ENCODE measurements at regions not wholly inside any gene's neighbourhood (a gene's known extent, or its start where the extent isn't known, plus 50 kb on each side); places are given as distances from the start of the nearest gene placed in this dataset.
A peak's percentile ranks its signal among the peaks of the same experiment; 100 is the strongest.

DNA sequence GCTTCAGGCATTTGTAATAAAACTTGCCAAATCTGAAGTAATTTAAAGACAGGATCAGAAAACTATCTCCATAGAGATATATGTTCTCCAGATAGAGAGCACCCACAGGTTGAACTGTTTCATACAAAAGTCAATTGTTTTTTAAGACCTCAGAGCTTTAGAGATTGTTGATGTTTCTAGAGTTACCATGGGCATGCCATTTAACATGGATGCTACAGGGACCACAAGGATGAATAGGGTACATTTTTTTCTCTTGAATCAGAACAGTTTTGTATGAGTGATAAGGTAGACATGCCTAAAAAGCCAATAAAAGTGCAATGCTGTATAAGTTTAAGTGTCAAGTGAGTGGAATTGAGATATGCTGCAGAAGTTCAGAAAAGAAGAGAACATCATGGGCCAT is 511.0 kb upstream of the CAMK1G start:
- Mint-ChIP-seq H3K4me1 (ENCODE audit: low read depth, unreplicated experiment) (peaks cover 8% of the 10 kb centered on the region), H3K36me3 (ENCODE audit: low read depth, unreplicated experiment) (no peaks in the 10 kb centered on the region), H3K27ac (ENCODE audit: unreplicated experiment) (no peak overlapping the region), H3K9me3 (ENCODE audit: unreplicated experiment) (peaks cover 2% of the 10 kb centered on the region), H3K4me3 (ENCODE audit: unreplicated experiment) (no peak overlapping the region), H3K27me3 (ENCODE audit: low read depth, unreplicated experiment) (no peaks in the 10 kb centered on the region)
- TF ChIP-seq, protein P1, sequence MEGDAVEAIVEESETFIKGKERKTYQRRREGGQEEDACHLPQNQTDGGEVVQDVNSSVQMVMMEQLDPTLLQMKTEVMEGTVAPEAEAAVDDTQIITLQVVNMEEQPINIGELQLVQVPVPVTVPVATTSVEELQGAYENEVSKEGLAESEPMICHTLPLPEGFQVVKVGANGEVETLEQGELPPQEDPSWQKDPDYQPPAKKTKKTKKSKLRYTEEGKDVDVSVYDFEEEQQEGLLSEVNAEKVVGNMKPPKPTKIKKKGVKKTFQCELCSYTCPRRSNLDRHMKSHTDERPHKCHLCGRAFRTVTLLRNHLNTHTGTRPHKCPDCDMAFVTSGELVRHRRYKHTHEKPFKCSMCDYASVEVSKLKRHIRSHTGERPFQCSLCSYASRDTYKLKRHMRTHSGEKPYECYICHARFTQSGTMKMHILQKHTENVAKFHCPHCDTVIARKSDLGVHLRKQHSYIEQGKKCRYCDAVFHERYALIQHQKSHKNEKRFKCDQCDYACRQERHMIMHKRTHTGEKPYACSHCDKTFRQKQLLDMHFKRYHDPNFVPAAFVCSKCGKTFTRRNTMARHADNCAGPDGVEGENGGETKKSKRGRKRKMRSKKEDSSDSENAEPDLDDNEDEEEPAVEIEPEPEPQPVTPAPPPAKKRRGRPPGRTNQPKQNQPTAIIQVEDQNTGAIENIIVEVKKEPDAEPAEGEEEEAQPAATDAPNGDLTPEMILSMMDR (IDR thresholded peaks at IDR 0.05; ENCODE audit: insufficient read depth, low read depth, low read length): no peak
- TF ChIP-seq EZH2 (IDR thresholded peaks at IDR 0.05; ENCODE audit: insufficient read depth, low read length): no peak
- Histone ChIP-seq H4K20me1 (ENCODE audit: insufficient read depth, low read length) (no peaks in the 10 kb centered on the region), H2AFZ (ENCODE audit: low read depth, low read length) (no peak overlapping the region), H3K4me1 (ENCODE audit: insufficient read depth, low read length) (no peaks in the 10 kb centered on the region), H3K36me3 (ENCODE audit: insufficient read depth, low read length) (no peaks in the 10 kb centered on the region), H3K9ac (ENCODE audit: low read length) (no peak overlapping the region), H3K27ac (ENCODE audit: low read depth, low read length) (no peak overlapping the region), H3K4me3 (ENCODE audit: insufficient read depth, low read depth, low read length) (no peak overlapping the region), H3K79me2 (ENCODE audit: insufficient read depth, low read length) (no peaks in the 10 kb centered on the region), H3K9me3 (ENCODE audit: insufficient read depth, low read depth, low read length) (no peaks in the 10 kb centered on the region), H3K27me3 (ENCODE audit: insufficient read depth, low read length) (no peaks in the 10 kb centered on the region), H3K4me2 (ENCODE audit: low read length) (no peak overlapping the region)
- DNase-seq (ENCODE audit: low read depth) (peak; percentile 16), FAIRE-seq (no peak)

DNA sequence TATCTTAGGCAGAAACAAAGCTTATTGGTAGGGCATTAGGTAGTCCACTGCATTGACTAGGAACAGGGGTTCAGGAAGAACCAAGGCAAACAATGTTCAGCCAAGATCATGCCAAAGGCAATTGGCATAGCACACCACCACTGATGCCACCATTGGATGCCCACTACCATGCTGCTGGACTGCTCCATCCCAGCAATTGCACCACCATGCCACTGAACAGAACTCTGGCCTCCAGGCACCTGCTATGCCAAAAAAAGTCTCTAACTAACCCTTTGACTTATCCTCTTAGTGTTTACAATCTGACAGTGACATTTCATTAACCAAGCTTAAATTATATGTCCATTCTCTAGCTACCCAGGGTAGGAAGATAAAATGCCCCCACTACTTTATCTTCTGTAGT is 509.6 kb upstream of the CAMK1G start:
- Histone ChIP-seq H3K4me3 (ENCODE audit: insufficient read depth, low read depth, low read length) (no peak overlapping the region), H3K4me1 (ENCODE audit: insufficient read depth, low read length) (no peaks in the 10 kb centered on the region), H3K36me3 (ENCODE audit: insufficient read depth, low read length) (no peaks in the 10 kb centered on the region), H2AFZ (ENCODE audit: low read depth, low read length) (no peak overlapping the region), H4K20me1 (ENCODE audit: insufficient read depth, low read length) (no peaks in the 10 kb centered on the region), H3K9me3 (ENCODE audit: insufficient read depth, low read depth, low read length) (no peaks in the 10 kb centered on the region), H3K27ac (ENCODE audit: low read depth, low read length) (no peak overlapping the region), H3K4me2 (ENCODE audit: low read length) (no peak overlapping the region), H3K79me2 (ENCODE audit: insufficient read depth, low read length) (no peaks in the 10 kb centered on the region), H3K9ac (ENCODE audit: low read length) (no peak overlapping the region), H3K27me3 (ENCODE audit: insufficient read depth, low read length) (no peaks in the 10 kb centered on the region)
- Mint-ChIP-seq H3K27me3 (ENCODE audit: low read depth, unreplicated experiment) (no peaks in the 10 kb centered on the region), H3K9me3 (ENCODE audit: unreplicated experiment) (peaks cover 2% of the 10 kb centered on the region), H3K27ac (ENCODE audit: unreplicated experiment) (no peak overlapping the region), H3K4me1 (ENCODE audit: low read depth, unreplicated experiment) (peaks cover 6% of the 10 kb centered on the region), H3K36me3 (ENCODE audit: low read depth, unreplicated experiment) (no peaks in the 10 kb centered on the region), H3K4me3 (ENCODE audit: unreplicated experiment) (no peak overlapping the region)
- FAIRE-seq (no peak), DNase-seq (ENCODE audit: low read depth) (no peak)
- TF ChIP-seq EZH2 (IDR thresholded peaks at IDR 0.05; ENCODE audit: insufficient read depth, low read length): no peak
- TF ChIP-seq, protein P1 (IDR thresholded peaks at IDR 0.05; ENCODE audit: insufficient read depth, low read depth, low read length): no peak

DNA sequence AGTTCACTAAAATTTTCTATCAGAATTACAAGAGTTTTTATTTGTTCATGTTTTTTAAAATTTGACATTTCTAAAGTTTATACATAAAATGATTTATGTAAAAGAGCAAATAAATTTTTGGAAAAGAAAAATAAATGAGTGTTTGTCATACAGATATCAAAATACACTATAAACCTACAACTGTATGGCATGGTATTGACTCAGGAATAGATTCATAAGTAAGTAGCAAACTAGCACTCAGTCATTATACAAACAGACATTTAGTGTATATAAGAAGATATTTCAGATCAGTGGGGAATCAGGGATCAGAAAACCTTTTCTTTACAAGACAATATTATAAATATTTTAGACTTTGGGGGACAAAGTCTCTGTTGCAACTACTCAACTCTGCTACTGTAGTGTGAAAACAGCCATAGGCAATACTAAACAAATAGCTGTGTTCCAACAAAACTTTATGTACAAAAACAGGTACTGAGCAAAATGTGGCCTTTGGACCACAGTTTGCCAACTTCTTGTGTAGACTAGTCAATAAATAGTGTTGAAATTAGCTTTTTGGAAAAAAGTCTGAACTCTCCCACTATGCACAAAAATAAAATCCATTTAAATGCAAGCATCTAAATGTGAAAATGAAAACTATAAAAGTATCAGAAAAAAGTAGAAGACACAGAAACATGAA is 508.8 kb upstream of the CAMK1G start:
- no peak overlapping the region for H3K9ac ChIP-seq (ENCODE audit: low read length)
- H3K27me3 ChIP-seq (ENCODE audit: insufficient read depth, low read length): no peaks in the 10 kb centered on the region
- H3K4me1 ChIP-seq (ENCODE audit: insufficient read depth, low read length): no peaks in the 10 kb centered on the region
- no peaks in the 10 kb centered on the region for H4K20me1 ChIP-seq (ENCODE audit: insufficient read depth, low read length)
- Mint-ChIP-seq H3K4me3 (ENCODE audit: unreplicated experiment) (no peak overlapping the region), H3K27me3 (ENCODE audit: low read depth, unreplicated experiment) (no peaks in the 10 kb centered on the region), H3K36me3 (ENCODE audit: low read depth, unreplicated experiment) (no peaks in the 10 kb centered on the region), H3K4me1 (ENCODE audit: low read depth, unreplicated experiment) (peaks cover 6% of the 10 kb centered on the region), H3K27ac (ENCODE audit: unreplicated experiment) (no peak overlapping the region), H3K9me3 (ENCODE audit: unreplicated experiment) (peaks cover 4% of the 10 kb centered on the region)
- DNase-seq (ENCODE audit: low read depth): no peak
- H2AFZ ChIP-seq (ENCODE audit: low read depth, low read length): no peak overlapping the region
- H3K79me2 ChIP-seq (ENCODE audit: insufficient read depth, low read length): no peaks in the 10 kb centered on the region
- no peaks in the 10 kb centered on the region for H3K36me3 ChIP-seq (ENCODE audit: insufficient read depth, low read length)
- H3K4me2 ChIP-seq (ENCODE audit: low read length): no peak overlapping the region
- no peak for FAIRE-seq
- no peaks in the 10 kb centered on the region for H3K9me3 ChIP-seq (ENCODE audit: insufficient read depth, low read depth, low read length)
- TF ChIP-seq, protein P1 (IDR thresholded peaks at IDR 0.05; ENCODE audit: insufficient read depth, low read depth, low read length): no peak
- TF ChIP-seq EZH2 (IDR thresholded peaks at IDR 0.05; ENCODE audit: insufficient read depth, low read length): no peak
- H3K27ac ChIP-seq (ENCODE audit: low read depth, low read length): no peak overlapping the region
- H3K4me3 ChIP-seq (ENCODE audit: insufficient read depth, low read depth, low read length): no peak overlapping the region
